Mucosa of rectum (tissue), 2 donors: ENCODE measurements at regions not wholly inside any gene's neighbourhood (a gene's known extent, or its start where the extent isn't known, plus 50 kb on each side); places are given as distances from the start of the nearest gene placed in this dataset.
"Not testable (repeated sequence)": the region's sequence is repeated elsewhere in the genome, so short reads cannot be mapped to it uniquely, and the experiment has no call there.

Experiments used
- H3K27ac ChIP-seq, 2 donors: one replicate each; pipeline ENCODE4 v1.7.0; 2013; ENCODE audit warnings: inconsistent platforms in 2 of 2, low read depth in 2 of 2, low read length in 2 of 2
- H3K27me3 ChIP-seq, 2 donors: one replicate each; pipeline ENCODE4 v1.7.0; 2013; ENCODE audit warnings: low read length in 2 of 2; ENCODE audit not compliant: control insufficient read depth in 2 of 2, insufficient read depth in 2 of 2
- H3K36me3 ChIP-seq, 2 donors: one replicate each; pipeline ENCODE4 v1.7.0; 2013; ENCODE audit warnings: low read length in 2 of 2; ENCODE audit not compliant: control insufficient read depth in 2 of 2, insufficient read depth in 2 of 2
- H3K4me1 ChIP-seq, 2 donors: one replicate each; pipeline ENCODE4 v1.7.0; 2013; ENCODE audit warnings: low read length in 2 of 2, mild to moderate bottlenecking in 1 of 2; ENCODE audit not compliant: control insufficient read depth in 2 of 2, insufficient read depth in 2 of 2
- H3K4me3 ChIP-seq, 2 donors: one replicate each; pipeline ENCODE4 v1.7.0; 2013; ENCODE audit warnings: low read length in 2 of 2
- H3K9ac ChIP-seq, 2 donors: one replicate each; pipeline ENCODE4 v1.7.0; 2013; ENCODE audit warnings: low read length in 2 of 2, low read depth in 1 of 2, mild to moderate bottlenecking in 1 of 2
- H3K9me3 ChIP-seq, 2 donors: one replicate each; pipeline ENCODE4 v1.7.0; 2013; ENCODE audit warnings: low read length in 2 of 2; ENCODE audit not compliant: control insufficient read depth in 2 of 2
- donor health status: healthy.
- donor health status: Normal muscosa, but diverticular disease.

DNA sequence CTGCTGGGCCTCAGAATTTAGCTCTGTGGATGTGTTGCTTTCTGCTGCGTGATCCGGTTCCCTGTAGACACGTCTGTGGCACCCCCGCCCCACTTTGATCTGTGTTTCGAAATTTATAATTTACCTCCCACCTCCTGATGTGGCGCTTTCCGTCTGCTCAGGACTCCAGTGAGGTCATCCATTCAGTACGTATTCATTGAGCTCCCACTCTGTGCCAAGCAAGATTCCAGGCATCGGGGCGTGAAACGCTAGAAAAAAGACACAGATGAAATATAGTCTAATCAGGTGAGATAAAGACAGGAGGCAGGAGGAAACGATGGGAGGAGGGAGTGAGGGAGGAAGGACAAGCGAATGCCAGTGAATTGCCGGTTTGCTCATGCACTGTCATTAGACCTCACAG is 431.9 kb upstream of the SULF2 start:
- Histone ChIP-seq H3K4me3 (no peak overlapping the region), H3K36me3 (no peaks in the 10 kb centered on the region), H3K27me3 (no peaks in the 10 kb centered on the region), H3K4me1 (no peaks in the 10 kb centered on the region), H3K9ac (no peak overlapping the region), H3K27ac (no peak overlapping the region), H3K9me3 (no peaks in the 10 kb centered on the region)

DNA sequence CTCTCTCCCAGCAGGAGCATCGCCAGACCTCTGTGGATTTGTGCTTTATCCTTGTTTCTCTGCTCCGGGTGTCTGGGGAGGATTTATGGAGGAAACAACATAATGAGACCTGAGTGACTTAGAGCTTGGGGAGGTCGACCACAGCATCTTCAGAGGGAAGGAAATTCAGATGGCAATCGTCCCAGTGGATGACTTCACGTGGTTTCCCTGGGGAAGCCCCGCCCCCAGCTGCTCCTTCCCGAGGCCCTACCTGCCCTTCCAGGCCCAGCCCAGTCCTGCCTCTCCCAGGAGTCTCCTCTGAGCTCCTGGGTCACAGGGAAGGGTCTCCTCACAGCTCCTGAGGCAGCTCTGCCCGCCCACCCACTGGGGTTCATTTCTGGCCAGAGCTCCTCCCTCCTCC is 430.3 kb upstream of the SULF2 start:
- no peak overlapping the region for H3K4me3 ChIP-seq
- H3K9ac ChIP-seq: no peak overlapping the region
- H3K4me1 ChIP-seq: no peaks in the 10 kb centered on the region
- H3K36me3 ChIP-seq: no peaks in the 10 kb centered on the region
- H3K27ac ChIP-seq: no peak overlapping the region
- no peaks in the 10 kb centered on the region for H3K9me3 ChIP-seq
- H3K27me3 ChIP-seq: no peaks in the 10 kb centered on the region

DNA sequence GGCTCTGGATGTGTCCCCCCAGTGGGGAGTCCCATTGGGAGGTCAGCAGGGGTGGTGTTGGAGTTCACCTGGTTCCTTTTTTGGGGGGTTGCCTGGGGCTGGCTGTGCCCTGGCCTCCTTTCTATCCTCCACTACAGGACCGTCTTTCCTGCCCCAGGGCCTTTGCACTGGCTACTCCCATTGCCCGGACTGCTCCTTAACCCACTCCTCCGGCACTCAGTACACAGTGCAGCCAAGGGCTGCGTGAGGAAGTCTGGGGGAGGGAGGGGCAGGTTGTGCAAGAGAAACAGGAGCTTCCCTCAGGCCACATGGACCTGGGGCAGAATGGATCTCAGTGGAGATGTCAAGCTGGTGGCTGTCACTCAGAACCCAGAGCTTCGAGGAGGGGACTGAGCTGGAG is 429.3 kb upstream of the SULF2 start:
- Histone ChIP-seq H3K36me3 (no peaks in the 10 kb centered on the region), H3K9me3 (no peaks in the 10 kb centered on the region), H3K27me3 (no peaks in the 10 kb centered on the region), H3K4me1 (no peaks in the 10 kb centered on the region), H3K27ac (no peak overlapping the region), H3K4me3 (no peak overlapping the region), H3K9ac (no peak overlapping the region)

DNA sequence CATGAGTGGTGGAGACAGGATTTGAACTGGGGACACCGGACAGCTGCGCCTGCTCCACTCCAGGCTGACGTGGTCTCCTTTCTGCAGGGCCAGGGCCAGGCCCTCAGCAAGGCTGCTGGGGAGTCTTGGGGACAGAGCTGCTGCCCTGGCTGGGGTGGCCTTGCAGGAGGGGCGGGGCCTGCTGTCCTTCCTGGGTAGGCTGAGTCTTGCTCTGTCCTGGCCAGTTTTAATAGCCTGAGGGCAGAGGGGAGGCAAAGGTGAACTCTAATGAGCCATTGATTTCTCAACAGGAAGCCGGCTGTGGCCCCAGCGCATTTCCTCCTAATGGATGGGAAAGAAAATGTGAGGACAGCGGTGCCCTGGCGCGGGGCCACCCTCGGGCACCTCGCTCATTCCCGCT is 428.4 kb upstream of the SULF2 start:
- not testable (repeated sequence) for H3K4me1 ChIP-seq, H3K9ac ChIP-seq, H3K9me3 ChIP-seq, H3K36me3 ChIP-seq, H3K27ac ChIP-seq, H3K4me3 ChIP-seq, H3K27me3 ChIP-seq

DNA sequence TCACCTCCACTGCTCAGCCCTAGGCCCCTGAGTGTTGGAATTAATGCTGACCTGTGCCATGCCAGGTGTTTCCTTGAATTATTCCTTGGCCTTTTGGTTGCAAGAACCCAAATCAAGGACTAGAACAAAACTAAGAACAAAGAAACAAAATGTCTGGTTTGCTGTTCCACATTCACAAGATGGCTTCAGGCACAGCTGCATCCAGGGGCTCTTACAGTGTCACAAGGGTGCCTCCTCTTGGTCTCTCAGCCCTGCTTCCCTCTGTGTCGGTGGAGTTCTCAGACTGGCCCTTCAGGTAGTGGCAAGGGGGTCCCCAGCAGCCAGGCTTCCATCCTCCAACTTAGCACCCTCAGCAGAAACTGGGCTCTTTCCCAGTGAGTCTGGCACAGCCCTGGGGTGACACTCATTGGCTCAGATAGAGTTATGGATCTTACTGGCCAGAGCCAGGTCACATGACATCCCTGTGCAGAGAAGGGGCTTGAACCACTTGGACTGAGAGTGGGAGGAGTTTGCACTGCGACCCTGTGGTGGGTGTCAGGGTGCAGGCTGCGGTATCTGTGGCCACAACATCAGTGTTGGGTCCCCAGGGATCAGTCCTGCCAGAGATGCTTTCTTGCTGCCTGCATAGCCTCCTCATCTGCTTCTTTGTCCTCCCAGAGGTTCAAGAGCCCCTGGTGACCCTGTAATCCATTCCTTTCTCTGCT is 427.7 kb upstream of the SULF2 start:
- H3K4me1 ChIP-seq: peaks cover 3 to 5% of the 10 kb centered on the region in 2 donors
- H3K9ac ChIP-seq: no peak overlapping the region
- H3K4me3 ChIP-seq: no peak overlapping the region
- H3K27me3 ChIP-seq: no peaks in the 10 kb centered on the region
- H3K36me3 ChIP-seq: no peaks in the 10 kb centered on the region
- H3K27ac ChIP-seq: no peak overlapping the region
- H3K9me3 ChIP-seq: no peaks in the 10 kb centered on the region

DNA sequence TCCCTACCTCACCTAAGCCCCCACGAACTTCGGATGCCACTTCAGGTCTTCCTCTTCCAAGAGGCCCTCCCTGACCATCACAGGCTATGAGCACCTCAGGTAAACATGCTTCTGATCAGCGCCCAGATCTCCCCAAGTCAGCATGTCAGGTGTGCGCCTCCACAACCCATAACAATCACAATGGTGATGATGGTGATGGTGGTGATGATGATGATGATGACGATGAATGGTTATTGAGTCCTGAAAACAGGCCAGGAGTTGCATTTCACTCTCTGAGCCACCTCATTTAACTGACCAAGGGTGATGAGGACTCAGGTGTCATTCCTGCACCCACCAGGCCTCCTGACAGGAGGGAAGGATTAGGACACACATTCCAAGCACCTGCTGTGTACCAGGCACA is 426.6 kb upstream of the SULF2 start:
- Histone ChIP-seq H3K36me3 (no peaks in the 10 kb centered on the region), H3K9ac (no peak overlapping the region), H3K4me3 (no peak overlapping the region), H3K27ac (no peak overlapping the region), H3K9me3 (no peaks in the 10 kb centered on the region), H3K4me1 (peaks cover 3 to 5% of the 10 kb centered on the region in 2 donors), H3K27me3 (no peaks in the 10 kb centered on the region)

DNA sequence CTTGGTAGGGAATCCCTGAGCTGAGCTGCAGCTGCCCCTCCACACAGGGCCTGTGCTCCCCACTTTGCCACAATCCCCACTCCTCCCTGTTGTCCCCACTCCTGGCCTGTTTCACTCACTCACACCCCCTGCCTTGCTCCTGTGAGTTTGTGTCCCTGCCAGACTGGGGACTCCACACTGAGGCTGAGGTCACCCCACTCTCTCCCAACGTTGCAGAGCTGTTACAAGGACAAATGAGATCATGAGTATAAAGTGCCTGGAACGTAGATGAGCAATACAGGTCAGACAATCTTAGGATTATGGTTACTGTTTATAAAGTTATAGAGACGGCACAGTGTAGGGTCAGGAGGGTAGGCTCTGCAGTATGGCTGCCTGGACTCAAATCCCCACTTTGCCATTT is 426.0 kb upstream of the SULF2 start:
- H3K4me1 ChIP-seq: peaks cover 3 to 5% of the 10 kb centered on the region in 2 donors
- no peak overlapping the region for H3K9ac ChIP-seq
- no peaks in the 10 kb centered on the region for H3K9me3 ChIP-seq
- H3K4me3 ChIP-seq: no peak overlapping the region
- H3K27ac ChIP-seq: no peak overlapping the region
- no peaks in the 10 kb centered on the region for H3K36me3 ChIP-seq
- no peaks in the 10 kb centered on the region for H3K27me3 ChIP-seq

DNA sequence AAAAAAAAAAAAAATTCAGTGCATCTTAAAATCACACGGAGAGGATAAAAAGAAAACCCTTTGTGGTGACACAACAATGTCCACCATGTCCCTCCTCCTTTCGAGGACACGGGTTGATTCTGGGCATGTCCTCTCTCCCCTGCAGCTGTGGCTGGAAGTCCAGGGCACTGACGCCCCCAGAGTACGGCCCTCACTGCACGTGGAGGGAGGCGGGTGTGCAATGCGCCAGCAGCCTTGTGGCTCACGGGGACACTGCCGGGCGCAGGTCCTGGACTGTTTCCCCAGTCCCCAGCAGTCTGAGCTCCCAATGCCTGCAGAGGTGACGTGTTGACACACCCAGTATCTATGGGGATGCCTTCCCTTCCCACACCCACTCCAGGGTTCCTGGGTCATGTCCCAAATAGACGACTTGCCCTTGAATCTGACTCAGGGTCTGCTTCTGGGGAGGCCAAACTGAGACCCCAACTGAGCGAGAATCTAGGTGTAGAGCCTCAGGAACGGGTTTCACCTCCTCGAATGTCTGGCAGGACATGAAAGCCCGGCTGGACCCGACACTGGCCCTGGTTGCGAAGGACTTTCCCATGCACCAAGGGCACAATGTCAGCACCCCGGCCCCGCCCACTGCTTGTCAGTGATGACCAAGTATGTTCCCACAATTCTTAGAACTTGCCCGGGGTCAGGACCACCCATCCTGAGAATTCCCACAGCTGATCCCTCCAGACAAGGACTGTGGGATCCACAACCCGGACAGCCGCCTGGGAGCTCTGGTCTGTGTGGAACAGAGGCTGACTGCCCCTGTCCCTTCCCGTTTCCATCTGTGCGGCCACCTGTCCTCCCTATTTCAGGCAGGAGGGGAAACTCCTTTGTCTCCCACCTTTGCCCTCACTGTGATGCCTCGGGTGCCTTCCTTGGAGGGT is 425.1 kb upstream of the SULF2 start:
- Histone ChIP-seq H3K27me3 (no peaks in the 10 kb centered on the region), H3K9me3 (no peaks in the 10 kb centered on the region), H3K27ac (no peak overlapping the region), H3K4me1 (peaks cover 3 to 5% of the 10 kb centered on the region in 2 donors), H3K9ac (no peak overlapping the region), H3K36me3 (no peaks in the 10 kb centered on the region), H3K4me3 (no peak overlapping the region)

DNA sequence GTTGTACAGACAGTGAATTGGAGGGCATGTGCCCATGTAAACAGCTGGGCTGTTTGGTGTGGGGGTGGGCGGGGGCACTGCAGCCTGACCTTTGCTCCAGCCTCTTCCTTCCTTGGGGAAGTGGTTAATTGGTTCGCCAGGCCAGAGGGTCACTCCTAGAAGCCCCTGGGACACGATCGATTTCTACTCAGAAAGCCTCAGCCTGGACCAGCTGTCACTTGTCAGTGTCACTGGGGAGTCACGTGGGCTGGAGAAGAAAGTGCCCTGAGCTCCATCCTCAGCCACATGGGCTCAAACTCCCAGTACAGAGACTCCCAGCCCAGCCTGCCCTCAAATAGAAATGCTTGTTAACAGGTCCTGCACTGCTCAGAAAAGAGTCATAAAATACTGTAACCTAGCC is 423.8 kb upstream of the SULF2 start:
- Histone ChIP-seq H3K36me3 (no peaks in the 10 kb centered on the region), H3K4me3 (no peak overlapping the region), H3K27ac (no peak overlapping the region), H3K4me1 (peaks cover 3 to 5% of the 10 kb centered on the region in 2 donors), H3K9ac (no peak overlapping the region), H3K9me3 (no peaks in the 10 kb centered on the region), H3K27me3 (no peaks in the 10 kb centered on the region)

DNA sequence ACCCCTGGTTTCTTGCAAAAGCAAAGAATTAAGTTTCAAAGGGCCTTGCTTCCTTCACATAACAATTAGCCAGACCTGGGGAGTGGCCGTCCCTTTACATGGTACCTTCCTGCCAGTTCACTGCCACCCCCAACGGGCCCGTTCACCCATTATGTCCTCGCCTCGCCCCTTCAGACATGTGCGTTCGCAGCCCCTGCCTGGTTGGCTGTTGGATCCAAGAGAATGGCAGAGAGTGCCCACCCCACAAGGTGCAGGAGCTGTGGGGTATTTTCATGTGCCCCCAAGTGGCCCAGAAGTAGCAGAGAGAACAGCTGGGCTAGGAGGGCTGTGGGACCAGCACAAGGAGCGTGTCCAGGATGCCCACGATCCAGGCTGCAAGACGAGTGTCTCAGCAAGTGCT is 422.9 kb upstream of the SULF2 start:
- Histone ChIP-seq H3K9me3 (no peaks in the 10 kb centered on the region), H3K27ac (no peak overlapping the region), H3K36me3 (no peaks in the 10 kb centered on the region), H3K9ac (no peak overlapping the region), H3K4me1 (peaks cover 3 to 5% of the 10 kb centered on the region in 2 donors), H3K4me3 (no peak overlapping the region), H3K27me3 (no peaks in the 10 kb centered on the region)
